ENCODE measurements at regions not wholly inside any gene's neighbourhood (a gene's known extent, or its start where the extent isn't known, plus 50 kb on each side); places are given as distances from the start of the nearest gene placed in this dataset.
"Not testable (repeated sequence)": the region's sequence is repeated elsewhere in the genome, so short reads cannot be mapped to it uniquely, and the experiment has no call there.

DNA sequence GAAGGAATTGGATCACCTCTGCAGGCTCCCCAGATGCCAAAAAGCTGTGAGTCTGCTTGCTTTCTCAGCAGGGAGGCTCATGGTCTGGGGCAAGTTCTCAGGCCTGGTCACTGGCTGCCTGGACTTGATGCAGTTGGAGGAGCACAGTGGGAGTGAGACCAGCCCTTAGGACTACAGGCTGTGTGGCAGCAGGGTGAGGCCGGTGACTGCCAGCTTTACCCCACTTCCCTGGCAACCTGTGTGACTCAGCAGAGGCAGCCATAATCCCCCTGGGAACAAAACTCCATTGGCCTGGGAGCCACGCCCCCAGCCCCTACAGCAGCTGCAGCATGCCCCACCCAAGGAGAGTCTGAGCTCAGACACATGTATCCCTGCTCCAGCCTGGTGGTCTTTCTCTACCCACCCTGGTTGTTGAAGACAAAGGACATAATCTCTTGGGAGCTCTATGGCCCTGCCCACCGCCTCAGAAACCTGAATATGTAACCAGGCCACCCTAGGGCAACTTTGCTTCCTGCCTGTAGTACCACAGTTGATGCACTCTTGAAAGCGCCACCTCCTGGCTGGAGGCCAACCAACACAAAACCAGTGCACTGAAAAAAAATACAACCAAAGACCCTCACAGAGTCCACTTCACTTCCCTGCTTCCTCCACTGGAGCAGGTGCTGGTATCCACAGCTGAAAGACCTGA, 106.8 kb upstream of the SPATS2L start:
- no peak for ATAC-seq

DNA sequence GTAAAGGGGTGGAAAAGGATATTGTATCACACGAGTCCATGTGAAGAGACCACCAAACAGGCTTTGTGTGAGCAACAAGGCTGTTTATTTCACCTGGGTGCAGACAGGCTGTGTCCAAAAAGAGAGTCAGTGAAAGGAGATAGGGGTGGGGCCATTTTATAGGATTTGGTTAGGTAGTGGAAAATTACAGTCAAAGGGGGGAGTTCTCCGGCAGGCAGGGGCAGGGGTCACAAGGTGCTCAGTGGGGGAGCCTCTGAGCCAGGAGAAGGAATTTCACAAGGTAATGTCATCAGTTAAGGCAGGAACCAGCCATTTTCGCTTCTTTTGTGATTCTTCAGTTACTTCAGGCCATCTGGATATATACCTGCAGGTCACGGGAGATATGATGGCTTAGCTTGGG, 104.7 kb upstream of the SPATS2L start:
- not testable (repeated sequence) for H3K27me3 Mint-ChIP-seq (ENCODE audit: low read depth); H3K9me3 Mint-ChIP-seq; DNase-seq; H3K36me3 Mint-ChIP-seq (ENCODE audit: insufficient read depth); ATAC-seq; H3K4me3 Mint-ChIP-seq; H3K4me1 Mint-ChIP-seq (ENCODE audit: low read depth)

More for the DNA sequence above, 106.8 kb upstream of the SPATS2L start:
- no peak for DNase-seq
- no peak overlapping the region for H3K4me3 Mint-ChIP-seq
- no peaks in the 10 kb centered on the region for H3K4me1 Mint-ChIP-seq (ENCODE audit: low read depth)
- peaks cover 16% of the 10 kb centered on the region for H3K27me3 Mint-ChIP-seq (ENCODE audit: low read depth)
- H3K9me3 Mint-ChIP-seq, result no peaks in the 10 kb centered on the region
- no peaks in the 10 kb centered on the region for H3K36me3 Mint-ChIP-seq (ENCODE audit: insufficient read depth)

DNA sequence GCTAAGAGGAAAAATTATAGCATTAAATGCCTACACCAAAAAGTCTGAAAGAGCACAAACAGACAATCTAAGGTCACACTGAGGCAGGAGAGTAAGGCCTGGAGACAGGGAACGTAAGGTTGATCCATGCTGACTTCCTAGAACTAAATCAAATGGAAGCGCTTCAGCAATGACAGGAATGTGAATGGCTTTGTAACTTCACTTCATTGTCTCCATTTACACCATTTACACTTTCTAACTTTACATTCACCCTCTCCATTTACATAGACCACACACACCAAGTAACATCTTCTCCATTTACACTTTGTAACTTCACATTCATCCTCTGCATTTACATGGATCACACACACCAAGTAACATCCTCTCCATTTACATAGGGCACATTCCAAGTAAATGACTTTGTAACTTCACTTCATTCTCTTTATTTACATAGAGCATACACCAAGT, 103.1 kb upstream of the SPATS2L start:
- ATAC-seq, result no peak
- Mint-ChIP-seq H3K4me1 (ENCODE audit: low read depth) (no peaks in the 10 kb centered on the region), H3K9me3 (no peaks in the 10 kb centered on the region), H3K4me3 (no peak overlapping the region), H3K27me3 (ENCODE audit: low read depth) (peaks cover 2% of the 10 kb centered on the region), H3K36me3 (ENCODE audit: insufficient read depth) (no peaks in the 10 kb centered on the region)
- no peak for DNase-seq

- Mint-ChIP-seq H3K36me3 (ENCODE audit: insufficient read depth) (no peaks in the 10 kb centered on the region), H3K9me3 (peaks cover 5% of the 10 kb centered on the region), H3K27me3 (ENCODE audit: low read depth) (peaks cover 2% of the 10 kb centered on the region), H3K4me1 (ENCODE audit: low read depth) (no peaks in the 10 kb centered on the region), H3K4me3 (no peak overlapping the region)
- DNase-seq (no peak), ATAC-seq (no peak)
These were observed 98.5 kb upstream of the SPATS2L start for GRCh38 chr2:200208041-200208440.

GRCh38 chr2:200209030-200209429, 97.5 kb upstream of the SPATS2L start:
- H3K27me3 Mint-ChIP-seq (ENCODE audit: low read depth), result peaks cover 4% of the 10 kb centered on the region
- H3K4me1 Mint-ChIP-seq (ENCODE audit: low read depth), result no peaks in the 10 kb centered on the region
- ATAC-seq (no peak), DNase-seq (no peak)
- no peaks in the 10 kb centered on the region for H3K36me3 Mint-ChIP-seq (ENCODE audit: insufficient read depth)
- peaks cover 5% of the 10 kb centered on the region for H3K9me3 Mint-ChIP-seq
- no peak overlapping the region for H3K4me3 Mint-ChIP-seq

- Mint-ChIP-seq H3K9me3 (peaks cover 5% of the 10 kb centered on the region), H3K4me1 (ENCODE audit: low read depth) (no peaks in the 10 kb centered on the region), H3K27me3 (ENCODE audit: low read depth) (peaks cover 15% of the 10 kb centered on the region), H3K36me3 (ENCODE audit: insufficient read depth) (no peaks in the 10 kb centered on the region), H3K4me3 (no peak overlapping the region)
- no peak for ATAC-seq
- DNase-seq, result no peak
These were observed 94.8 kb upstream of the SPATS2L start for GRCh38 chr2:200211643-200212042.

GRCh38 chr2:200212862-200213425, 93.5 kb upstream of the SPATS2L start:
- H3K4me1 Mint-ChIP-seq (ENCODE audit: low read depth), result no peaks in the 10 kb centered on the region
- ATAC-seq (no peak), DNase-seq (no peak)
- H3K4me3 Mint-ChIP-seq, result no peak overlapping the region
- peaks cover 5% of the 10 kb centered on the region for H3K9me3 Mint-ChIP-seq
- no peaks in the 10 kb centered on the region for H3K36me3 Mint-ChIP-seq (ENCODE audit: insufficient read depth)
- peaks cover 17% of the 10 kb centered on the region for H3K27me3 Mint-ChIP-seq (ENCODE audit: low read depth)

DNA sequence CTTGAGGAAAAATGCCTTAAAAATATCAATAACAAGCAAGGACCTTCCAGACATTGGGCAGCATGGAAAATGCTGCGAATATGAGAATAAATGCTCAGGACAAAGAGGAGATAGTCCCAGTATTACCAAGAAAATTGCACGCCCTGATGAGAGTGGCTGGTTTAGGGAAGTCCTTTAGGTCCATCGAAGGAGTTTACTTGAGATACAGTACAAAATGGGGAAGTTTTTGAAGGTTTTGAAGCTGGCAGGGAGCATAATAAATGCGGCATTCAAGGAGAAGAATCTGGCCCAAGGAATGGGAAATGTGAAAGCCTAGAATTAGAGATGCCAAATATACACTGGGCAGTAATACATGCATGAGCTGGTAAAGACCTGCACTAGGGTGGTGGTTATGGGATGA, 90.2 kb upstream of the SPATS2L start:
- Mint-ChIP-seq H3K4me3 (no peak overlapping the region), H3K9me3 (no peaks in the 10 kb centered on the region), H3K4me1 (ENCODE audit: low read depth) (no peaks in the 10 kb centered on the region), H3K27me3 (ENCODE audit: low read depth) (peaks cover 20% of the 10 kb centered on the region), H3K36me3 (ENCODE audit: insufficient read depth) (no peaks in the 10 kb centered on the region)
- DNase-seq (no peak), ATAC-seq (no peak)

GRCh38 chr2:200217320-200217719, 89.2 kb upstream of the SPATS2L start:
- Mint-ChIP-seq H3K36me3 (ENCODE audit: insufficient read depth) (no peaks in the 10 kb centered on the region), H3K9me3 (no peaks in the 10 kb centered on the region), H3K4me1 (ENCODE audit: low read depth) (no peaks in the 10 kb centered on the region), H3K27me3 (ENCODE audit: low read depth) (peaks cover 19% of the 10 kb centered on the region), H3K4me3 (no peak overlapping the region)
- DNase-seq, result no peak
- no peak for ATAC-seq

DNA sequence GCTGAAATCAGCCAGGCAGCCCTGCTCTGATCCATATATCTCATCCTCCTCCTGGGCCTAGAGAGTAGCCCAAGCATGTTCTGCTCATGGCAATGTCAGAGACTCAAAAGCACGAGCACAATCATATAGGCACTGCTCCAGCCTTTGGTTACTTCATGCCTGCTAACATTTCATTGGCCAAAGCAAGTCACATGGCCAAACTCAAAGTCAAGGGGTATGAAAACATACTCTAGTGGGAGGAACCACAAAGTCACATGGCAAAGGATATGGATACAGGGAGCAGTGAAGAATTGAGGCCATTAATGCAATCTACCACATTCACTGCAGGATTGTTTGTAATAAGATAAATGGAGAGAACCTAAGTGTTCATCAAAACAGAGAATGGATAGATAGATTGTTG, 87.8 kb upstream of the SPATS2L start:
- Mint-ChIP-seq H3K9me3 (no peaks in the 10 kb centered on the region), H3K27me3 (ENCODE audit: low read depth) (peaks cover 16% of the 10 kb centered on the region), H3K4me1 (ENCODE audit: low read depth) (no peaks in the 10 kb centered on the region), H3K4me3 (no peak overlapping the region), H3K36me3 (ENCODE audit: insufficient read depth) (no peaks in the 10 kb centered on the region)
- ATAC-seq (no peak), DNase-seq (no peak)

- Mint-ChIP-seq H3K4me3 (no peak overlapping the region), H3K4me1 (ENCODE audit: low read depth) (no peaks in the 10 kb centered on the region), H3K9me3 (no peaks in the 10 kb centered on the region), H3K27me3 (ENCODE audit: low read depth) (peaks cover 16% of the 10 kb centered on the region), H3K36me3 (ENCODE audit: insufficient read depth) (no peaks in the 10 kb centered on the region)
- no peak for ATAC-seq
- DNase-seq, result no peak
These were observed 87.0 kb upstream of the SPATS2L start for GRCh38 chr2:200219309-200220113.

DNA sequence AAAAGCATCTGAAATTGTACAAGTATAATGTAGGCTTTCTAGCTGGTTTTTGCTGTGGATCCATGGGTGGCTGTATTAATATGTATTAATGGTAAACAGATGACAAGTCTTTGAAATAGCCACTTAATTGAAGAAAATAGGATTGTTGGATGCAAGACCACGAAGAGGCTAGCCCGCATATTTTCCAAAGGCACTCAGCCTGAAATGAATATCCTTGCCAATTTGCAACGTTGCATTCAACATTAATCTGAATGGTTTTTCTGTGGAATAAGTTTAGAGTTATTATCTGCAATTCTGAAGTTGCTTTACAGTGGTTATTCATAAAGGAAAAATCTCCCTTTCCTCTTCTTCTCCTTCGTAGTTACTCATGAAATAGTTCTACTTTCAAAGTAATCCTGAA, 86.2 kb upstream of the SPATS2L start:
- no peaks in the 10 kb centered on the region for H3K9me3 Mint-ChIP-seq
- no peaks in the 10 kb centered on the region for H3K36me3 Mint-ChIP-seq (ENCODE audit: insufficient read depth)
- no peak overlapping the region for H3K4me3 Mint-ChIP-seq

DNA sequence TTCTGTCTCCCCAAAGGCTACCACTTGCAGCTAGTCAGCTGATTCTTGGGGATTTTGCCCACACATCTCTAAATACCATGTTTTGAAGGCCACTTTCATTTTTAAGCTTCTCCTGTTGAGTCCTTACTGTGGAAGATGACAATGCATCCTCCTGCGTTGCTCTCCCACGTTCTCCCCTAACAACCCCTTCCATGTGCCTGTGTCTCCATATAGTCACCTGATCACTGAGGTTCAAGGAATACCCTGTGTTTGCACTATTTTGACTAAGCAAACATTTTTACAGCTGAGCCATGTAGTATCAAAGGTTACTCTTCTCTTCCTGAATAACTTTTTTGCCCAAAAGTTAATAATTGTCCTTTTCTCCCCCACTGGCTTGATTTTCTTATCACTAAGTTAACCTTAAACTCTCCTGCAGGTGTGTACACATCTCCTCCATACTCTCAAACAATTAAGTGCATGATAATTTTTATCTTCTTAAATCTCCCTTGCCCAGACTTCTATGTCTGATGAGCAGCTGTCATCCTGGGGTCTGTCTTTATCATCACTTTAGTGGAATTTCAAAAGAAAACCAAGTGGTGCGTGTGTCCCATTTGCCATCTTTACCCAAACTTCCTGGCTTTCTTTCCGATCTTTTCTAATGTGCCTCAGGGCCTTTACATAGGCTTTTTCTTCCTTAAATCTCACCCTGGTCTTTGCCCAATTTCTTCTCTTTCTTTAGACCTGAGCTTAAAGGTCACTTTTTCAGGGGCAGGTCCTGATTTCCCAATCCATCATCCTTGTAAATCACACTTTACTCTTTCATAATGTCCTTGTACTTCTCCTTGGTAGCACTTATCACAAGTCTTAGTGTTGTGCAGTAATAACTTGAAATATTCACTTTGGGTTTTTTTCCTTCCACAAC, 85.2 kb upstream of the SPATS2L start:
- Mint-ChIP-seq H3K4me1 (ENCODE audit: low read depth) (no peaks in the 10 kb centered on the region), H3K9me3 (no peaks in the 10 kb centered on the region), H3K36me3 (ENCODE audit: insufficient read depth) (no peaks in the 10 kb centered on the region), H3K27me3 (ENCODE audit: low read depth) (peaks cover 7% of the 10 kb centered on the region), H3K4me3 (no peak overlapping the region)
- DNase-seq (no peak), ATAC-seq (no peak)

More for the DNA sequence above, 86.2 kb upstream of the SPATS2L start:
- no peaks in the 10 kb centered on the region for H3K4me1 Mint-ChIP-seq (ENCODE audit: low read depth)
- H3K27me3 Mint-ChIP-seq (ENCODE audit: low read depth), result peaks cover 10% of the 10 kb centered on the region
- ATAC-seq (no peak), DNase-seq (no peak)

- Mint-ChIP-seq H3K4me3 (no peak overlapping the region), H3K9me3 (no peaks in the 10 kb centered on the region), H3K4me1 (ENCODE audit: low read depth) (no peaks in the 10 kb centered on the region), H3K27me3 (ENCODE audit: low read depth) (peaks cover 9% of the 10 kb centered on the region), H3K36me3 (ENCODE audit: insufficient read depth) (no peaks in the 10 kb centered on the region)
- DNase-seq, result no peak
- ATAC-seq, result no peak
These were observed 83.7 kb upstream of the SPATS2L start for GRCh38 chr2:200222791-200223190.
